ENCODE measurements at regions not wholly inside any gene's neighbourhood (a gene's known extent, or its start where the extent isn't known, plus 50 kb on each side); places are given as distances from the start of the nearest gene placed in this dataset.

DNA sequence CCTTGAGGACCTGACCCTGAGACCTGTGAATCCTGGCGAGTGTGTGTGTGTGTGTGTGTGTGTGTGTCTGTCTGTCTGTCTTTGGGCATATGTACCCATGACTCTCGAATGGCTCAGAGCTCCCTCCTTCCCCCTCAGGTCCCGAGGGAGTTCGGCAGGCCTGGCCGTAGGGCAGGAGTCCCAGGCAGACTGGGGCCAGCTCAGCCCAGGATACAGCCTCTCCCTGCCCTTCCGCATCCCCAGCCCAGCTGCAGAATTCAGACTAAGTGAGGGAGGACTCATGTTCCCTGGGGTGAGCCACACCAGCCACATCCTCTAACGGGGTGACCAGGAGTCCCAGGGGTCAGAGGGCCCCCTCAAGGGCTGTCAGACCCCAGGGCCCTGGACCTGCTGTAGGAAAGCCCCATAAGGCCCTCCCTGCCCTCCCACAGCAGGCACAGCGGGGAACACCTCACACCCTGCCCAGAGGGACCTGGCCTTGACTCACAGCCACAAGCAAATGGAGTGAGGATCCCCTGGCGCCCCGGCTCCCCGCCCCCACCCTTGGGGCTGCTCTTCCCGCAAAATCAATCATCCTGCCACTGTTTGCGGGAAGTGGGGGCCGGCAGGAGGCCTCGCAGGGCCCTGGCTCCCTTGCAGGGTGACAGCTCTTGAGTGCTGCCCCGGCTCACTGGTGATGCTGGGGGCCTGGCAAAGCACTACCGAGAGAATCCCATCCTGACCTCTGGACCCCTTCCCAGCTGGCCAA, 101.7 kb upstream of the CASZ1 start:
- TF ChIP-seq POLR2A (IDR thresholded peaks at IDR 0.05) (no peak), CTCF (IDR thresholded peaks at IDR 0.05) (no peak)

Data from body of pancreas (tissue), 4 donors.